ENCODE measurements at regions not wholly inside any gene's neighbourhood (a gene's known extent, or its start where the extent isn't known, plus 50 kb on each side); places are given as distances from the start of the nearest gene placed in this dataset.

GRCh38 chr1:57532299-57532698, 108.4 kb upstream of the DAB1 start:
- TF ChIP-seq CTCF (IDR thresholded peaks at IDR 0.05; ENCODE audit: low read depth, low read length) (no peak), EZH2phosphoT487 (IDR thresholded peaks at IDR 0.05; ENCODE audit: low read depth) (no peak)
